SK-N-SH (cell line): ENCODE measurements at regions not wholly inside any gene's neighbourhood (a gene's known extent, or its start where the extent isn't known, plus 50 kb on each side); places are given as distances from the start of the nearest gene placed in this dataset.

Experiments used
- EP300 ChIP-seq, 2 experiments: IDR thresholded peaks; 2 replicates each; pipeline versions ENCODE4 v1.4.0 to v1.6.1; 2012; ENCODE audit warnings: borderline replicate concordance in 1 of 2, low read depth in 1 of 2, low read length in 1 of 2
- EZH2phosphoT487 ChIP-seq: fragments of 200-600 bp; sonication (generic); IDR thresholded peaks from 2 replicates; pipeline ENCODE4 v1.6.1; 2017; ENCODE audit warnings: low read depth, mixed run types, mild to moderate bottlenecking, antibody characterized with exemption, moderate library complexity, borderline replicate concordance
- GABPA ChIP-seq: IDR thresholded peaks from 2 replicates; pipeline ENCODE4 v1.4.0; 2012; ENCODE audit warnings: low read depth, mild to moderate bottlenecking
- NFIC ChIP-seq: IDR thresholded peaks from 2 replicates; pipeline ENCODE4 v1.4.0; 2012; ENCODE audit warnings: borderline replicate concordance
- POLR2AphosphoS5 ChIP-seq: IDR thresholded peaks from 2 replicates; pipeline ENCODE4 v1.6.1; 2012; ENCODE audit warnings: low read depth, low read length
- RAD21 ChIP-seq: IDR thresholded peaks from 2 replicates; pipeline ENCODE4 v1.6.1; 2012; ENCODE audit warnings: mild to moderate bottlenecking, low read length
- RFX5 ChIP-seq: IDR thresholded peaks from 2 replicates; pipeline ENCODE4 v1.6.1; 2012; ENCODE audit warnings: mild to moderate bottlenecking, improper control_type of control experiment, low read length
- SMC3 ChIP-seq: IDR thresholded peaks from 2 replicates; pipeline ENCODE4 v1.6.1; 2012; ENCODE audit warnings: low read depth, low read length, improper control_type of control experiment
- YY1 ChIP-seq: IDR thresholded peaks from 2 replicates; pipeline ENCODE4 v1.4.0; 2012; ENCODE audit warnings: low read depth, mild to moderate bottlenecking
- TF ChIP-seq, protein P1 (sequence below): fragments of 200-600 bp; sonication (generic); IDR thresholded peaks from 2 replicates; pipeline ENCODE4 v1.6.1; 2017; ENCODE audit warnings: antibody characterized with exemption, mild to moderate bottlenecking, moderate library complexity
- TF ChIP-seq, protein P2 (sequence below): IDR thresholded peaks from 2 replicates; pipeline ENCODE4 v1.4.0; 2012; ENCODE audit warnings: low read depth, borderline replicate concordance
- TF ChIP-seq, protein P3 (sequence below): IDR thresholded peaks from 2 replicates; pipeline ENCODE4 v1.6.1; 2012; ENCODE audit warnings: mild to moderate bottlenecking, low read depth, low read length, moderate library complexity
- TF ChIP-seq, protein P4 (sequence below): fragments of 150-350 bp; IDR thresholded peaks from 2 replicates; pipeline ENCODE4 v1.6.1; 2017; ENCODE audit warnings: antibody characterized with exemption, low read length, low read depth, borderline replicate concordance
- TF ChIP-seq, protein P5 (sequence below): IDR thresholded peaks from 2 replicates; pipeline ENCODE4; 2012

GRCh38 chr18:78378983-78379382, 600.6 kb upstream of the SALL3 start:
- TF ChIP-seq, protein P1, sequence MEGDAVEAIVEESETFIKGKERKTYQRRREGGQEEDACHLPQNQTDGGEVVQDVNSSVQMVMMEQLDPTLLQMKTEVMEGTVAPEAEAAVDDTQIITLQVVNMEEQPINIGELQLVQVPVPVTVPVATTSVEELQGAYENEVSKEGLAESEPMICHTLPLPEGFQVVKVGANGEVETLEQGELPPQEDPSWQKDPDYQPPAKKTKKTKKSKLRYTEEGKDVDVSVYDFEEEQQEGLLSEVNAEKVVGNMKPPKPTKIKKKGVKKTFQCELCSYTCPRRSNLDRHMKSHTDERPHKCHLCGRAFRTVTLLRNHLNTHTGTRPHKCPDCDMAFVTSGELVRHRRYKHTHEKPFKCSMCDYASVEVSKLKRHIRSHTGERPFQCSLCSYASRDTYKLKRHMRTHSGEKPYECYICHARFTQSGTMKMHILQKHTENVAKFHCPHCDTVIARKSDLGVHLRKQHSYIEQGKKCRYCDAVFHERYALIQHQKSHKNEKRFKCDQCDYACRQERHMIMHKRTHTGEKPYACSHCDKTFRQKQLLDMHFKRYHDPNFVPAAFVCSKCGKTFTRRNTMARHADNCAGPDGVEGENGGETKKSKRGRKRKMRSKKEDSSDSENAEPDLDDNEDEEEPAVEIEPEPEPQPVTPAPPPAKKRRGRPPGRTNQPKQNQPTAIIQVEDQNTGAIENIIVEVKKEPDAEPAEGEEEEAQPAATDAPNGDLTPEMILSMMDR, result no peak
- TF ChIP-seq NFIC (no peak), GABPA (no peak), EP300 (IDR thresholded peaks at IDR 0.05; ENCODE audit: borderline replicate concordance in 1 of 2, low read depth in 1 of 2, low read length in 1 of 2) (no peak), RFX5 (no peak), EZH2phosphoT487 (no peak), SMC3 (no peak), POLR2AphosphoS5 (no peak), YY1 (no peak), RAD21 (no peak)
- TF ChIP-seq, protein P2, sequence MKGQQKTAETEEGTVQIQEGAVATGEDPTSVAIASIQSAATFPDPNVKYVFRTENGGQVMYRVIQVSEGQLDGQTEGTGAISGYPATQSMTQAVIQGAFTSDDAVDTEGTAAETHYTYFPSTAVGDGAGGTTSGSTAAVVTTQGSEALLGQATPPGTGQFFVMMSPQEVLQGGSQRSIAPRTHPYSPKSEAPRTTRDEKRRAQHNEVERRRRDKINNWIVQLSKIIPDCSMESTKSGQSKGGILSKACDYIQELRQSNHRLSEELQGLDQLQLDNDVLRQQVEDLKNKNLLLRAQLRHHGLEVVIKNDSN, result no peak
- TF ChIP-seq, protein P3, sequence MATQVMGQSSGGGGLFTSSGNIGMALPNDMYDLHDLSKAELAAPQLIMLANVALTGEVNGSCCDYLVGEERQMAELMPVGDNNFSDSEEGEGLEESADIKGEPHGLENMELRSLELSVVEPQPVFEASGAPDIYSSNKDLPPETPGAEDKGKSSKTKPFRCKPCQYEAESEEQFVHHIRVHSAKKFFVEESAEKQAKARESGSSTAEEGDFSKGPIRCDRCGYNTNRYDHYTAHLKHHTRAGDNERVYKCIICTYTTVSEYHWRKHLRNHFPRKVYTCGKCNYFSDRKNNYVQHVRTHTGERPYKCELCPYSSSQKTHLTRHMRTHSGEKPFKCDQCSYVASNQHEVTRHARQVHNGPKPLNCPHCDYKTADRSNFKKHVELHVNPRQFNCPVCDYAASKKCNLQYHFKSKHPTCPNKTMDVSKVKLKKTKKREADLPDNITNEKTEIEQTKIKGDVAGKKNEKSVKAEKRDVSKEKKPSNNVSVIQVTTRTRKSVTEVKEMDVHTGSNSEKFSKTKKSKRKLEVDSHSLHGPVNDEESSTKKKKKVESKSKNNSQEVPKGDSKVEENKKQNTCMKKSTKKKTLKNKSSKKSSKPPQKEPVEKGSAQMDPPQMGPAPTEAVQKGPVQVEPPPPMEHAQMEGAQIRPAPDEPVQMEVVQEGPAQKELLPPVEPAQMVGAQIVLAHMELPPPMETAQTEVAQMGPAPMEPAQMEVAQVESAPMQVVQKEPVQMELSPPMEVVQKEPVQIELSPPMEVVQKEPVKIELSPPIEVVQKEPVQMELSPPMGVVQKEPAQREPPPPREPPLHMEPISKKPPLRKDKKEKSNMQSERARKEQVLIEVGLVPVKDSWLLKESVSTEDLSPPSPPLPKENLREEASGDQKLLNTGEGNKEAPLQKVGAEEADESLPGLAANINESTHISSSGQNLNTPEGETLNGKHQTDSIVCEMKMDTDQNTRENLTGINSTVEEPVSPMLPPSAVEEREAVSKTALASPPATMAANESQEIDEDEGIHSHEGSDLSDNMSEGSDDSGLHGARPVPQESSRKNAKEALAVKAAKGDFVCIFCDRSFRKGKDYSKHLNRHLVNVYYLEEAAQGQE, result no peak
- TF ChIP-seq, protein P4, sequence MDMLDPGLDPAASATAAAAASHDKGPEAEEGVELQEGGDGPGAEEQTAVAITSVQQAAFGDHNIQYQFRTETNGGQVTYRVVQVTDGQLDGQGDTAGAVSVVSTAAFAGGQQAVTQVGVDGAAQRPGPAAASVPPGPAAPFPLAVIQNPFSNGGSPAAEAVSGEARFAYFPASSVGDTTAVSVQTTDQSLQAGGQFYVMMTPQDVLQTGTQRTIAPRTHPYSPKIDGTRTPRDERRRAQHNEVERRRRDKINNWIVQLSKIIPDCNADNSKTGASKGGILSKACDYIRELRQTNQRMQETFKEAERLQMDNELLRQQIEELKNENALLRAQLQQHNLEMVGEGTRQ, result no peak
- TF ChIP-seq, protein P5, sequence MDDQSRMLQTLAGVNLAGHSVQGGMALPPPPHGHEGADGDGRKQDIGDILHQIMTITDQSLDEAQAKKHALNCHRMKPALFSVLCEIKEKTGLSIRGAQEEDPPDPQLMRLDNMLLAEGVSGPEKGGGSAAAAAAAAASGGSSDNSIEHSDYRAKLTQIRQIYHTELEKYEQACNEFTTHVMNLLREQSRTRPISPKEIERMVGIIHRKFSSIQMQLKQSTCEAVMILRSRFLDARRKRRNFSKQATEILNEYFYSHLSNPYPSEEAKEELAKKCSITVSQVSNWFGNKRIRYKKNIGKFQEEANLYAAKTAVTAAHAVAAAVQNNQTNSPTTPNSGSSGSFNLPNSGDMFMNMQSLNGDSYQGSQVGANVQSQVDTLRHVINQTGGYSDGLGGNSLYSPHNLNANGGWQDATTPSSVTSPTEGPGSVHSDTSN, result no peak
